ENCODE measurements at regions not wholly inside any gene's neighbourhood (a gene's known extent, or its start where the extent isn't known, plus 50 kb on each side); places are given as distances from the start of the nearest gene placed in this dataset.

- POLR2A ChIA-PET, result no interaction called here
- Mint-ChIP-seq H3K27me3 (no peaks in the 10 kb centered on the region), H3K36me3 (ENCODE audit: low read depth) (no peaks in the 10 kb centered on the region), H3K4me1 (no peaks in the 10 kb centered on the region), H3K9me3 (no peaks in the 10 kb centered on the region), H3K4me3 (no peak overlapping the region), H3K27ac (no peak overlapping the region)
- DNase-seq, result no peak
- CTCF ChIA-PET, result no interaction called here
Observed at GRCh38 chr2:78093436-78093835, 571.3 kb upstream of the LRRTM4 start.

- H3K27ac Mint-ChIP-seq, result no peak overlapping the region
- CTCF ChIA-PET, result no interaction called here
- H3K4me1 Mint-ChIP-seq, result no peaks in the 10 kb centered on the region
- H3K9me3 Mint-ChIP-seq, result peaks cover 16% of the 10 kb centered on the region
- H3K36me3 Mint-ChIP-seq (ENCODE audit: low read depth), result no peaks in the 10 kb centered on the region
- no peaks in the 10 kb centered on the region for H3K27me3 Mint-ChIP-seq
- DNase-seq, result no peak
- POLR2A ChIA-PET, result no interaction called here
- no peak overlapping the region for H3K4me3 Mint-ChIP-seq
Observed at GRCh38 chr2:78109272-78109671, 587.1 kb upstream of the LRRTM4 start.

GRCh38 chr2:78115291-78115690, 593.1 kb upstream of the LRRTM4 start:
- H3K4me1 Mint-ChIP-seq, result no peaks in the 10 kb centered on the region
- ChIA-PET POLR2A (no interaction called here), CTCF (no interaction called here)
- no peak for DNase-seq
- H3K36me3 Mint-ChIP-seq (ENCODE audit: low read depth), result no peaks in the 10 kb centered on the region
- H3K4me3 Mint-ChIP-seq, result no peak overlapping the region
- no peak overlapping the region for H3K27ac Mint-ChIP-seq
- peaks cover 5% of the 10 kb centered on the region for H3K9me3 Mint-ChIP-seq
- no peaks in the 10 kb centered on the region for H3K27me3 Mint-ChIP-seq

- no peaks in the 10 kb centered on the region for H3K4me1 Mint-ChIP-seq
- no peak for DNase-seq
- no peak overlapping the region for H3K27ac Mint-ChIP-seq
- H3K27me3 Mint-ChIP-seq, result no peaks in the 10 kb centered on the region
- no peak overlapping the region for H3K4me3 Mint-ChIP-seq
- H3K9me3 Mint-ChIP-seq, result peaks cover 2% of the 10 kb centered on the region
- ChIA-PET POLR2A (no interaction called here), CTCF (no interaction called here)
- no peaks in the 10 kb centered on the region for H3K36me3 Mint-ChIP-seq (ENCODE audit: low read depth)
Observed at GRCh38 chr2:78118037-78118436, 595.9 kb upstream of the LRRTM4 start.

GRCh38 chr2:78120275-78120674, 598.1 kb upstream of the LRRTM4 start:
- Mint-ChIP-seq H3K27ac (no peak overlapping the region), H3K4me3 (no peak overlapping the region), H3K4me1 (no peaks in the 10 kb centered on the region), H3K9me3 (no peaks in the 10 kb centered on the region), H3K36me3 (ENCODE audit: low read depth) (no peaks in the 10 kb centered on the region), H3K27me3 (no peaks in the 10 kb centered on the region)
- CTCF ChIA-PET, result no interaction called here
- DNase-seq, result no peak
- POLR2A ChIA-PET, result no interaction called here

- DNase-seq, result no peak
- CTCF ChIA-PET, result no interaction called here
- H3K27me3 Mint-ChIP-seq, result no peaks in the 10 kb centered on the region
- no peak overlapping the region for H3K27ac Mint-ChIP-seq
- no peak overlapping the region for H3K4me3 Mint-ChIP-seq
- H3K9me3 Mint-ChIP-seq, result no peaks in the 10 kb centered on the region
- H3K36me3 Mint-ChIP-seq (ENCODE audit: low read depth), result no peaks in the 10 kb centered on the region
- H3K4me1 Mint-ChIP-seq, result no peaks in the 10 kb centered on the region
- POLR2A ChIA-PET, result no interaction called here
Observed at GRCh38 chr2:78125042-78125441, 602.9 kb upstream of the LRRTM4 start.

- H3K36me3 Mint-ChIP-seq (ENCODE audit: low read depth), result no peaks in the 10 kb centered on the region
Observed at GRCh38 chr2:78127424-78127823, 605.2 kb upstream of the LRRTM4 start.

GRCh38 chr2:78132391-78133370, 610.5 kb upstream of the LRRTM4 start:
- CTCF ChIA-PET, result no interaction called here
- Mint-ChIP-seq H3K4me3 (no peak overlapping the region), H3K4me1 (no peaks in the 10 kb centered on the region), H3K27me3 (no peaks in the 10 kb centered on the region), H3K36me3 (ENCODE audit: low read depth) (no peaks in the 10 kb centered on the region), H3K27ac (no peak overlapping the region), H3K9me3 (peaks cover 2% of the 10 kb centered on the region)
- DNase-seq, result no peak
- POLR2A ChIA-PET, result no interaction called here

More at GRCh38 chr2:78127424-78127823, 605.2 kb upstream of the LRRTM4 start:
- ChIA-PET POLR2A (no interaction called here), CTCF (no interaction called here)
- Mint-ChIP-seq H3K27ac (no peak overlapping the region), H3K4me3 (no peak overlapping the region), H3K4me1 (no peaks in the 10 kb centered on the region), H3K27me3 (no peaks in the 10 kb centered on the region), H3K9me3 (no peaks in the 10 kb centered on the region)
- DNase-seq, result no peak

GRCh38 chr2:78145395-78145996, 623.3 kb upstream of the LRRTM4 start:
- no peaks in the 10 kb centered on the region for H3K36me3 Mint-ChIP-seq (ENCODE audit: low read depth)
- H3K27me3 Mint-ChIP-seq, result no peaks in the 10 kb centered on the region
- no peak overlapping the region for H3K27ac Mint-ChIP-seq
- H3K4me3 Mint-ChIP-seq, result no peak overlapping the region
- no peak for DNase-seq
- H3K4me1 Mint-ChIP-seq, result no peaks in the 10 kb centered on the region
- CTCF ChIA-PET, result no interaction called here
- POLR2A ChIA-PET, result no interaction called here
- H3K9me3 Mint-ChIP-seq, result no peaks in the 10 kb centered on the region

- H3K36me3 Mint-ChIP-seq (ENCODE audit: low read depth), result no peaks in the 10 kb centered on the region
- no peaks in the 10 kb centered on the region for H3K9me3 Mint-ChIP-seq
- no peaks in the 10 kb centered on the region for H3K27me3 Mint-ChIP-seq
- H3K4me3 Mint-ChIP-seq, result no peak overlapping the region
- DNase-seq, result no peak
- POLR2A ChIA-PET, result no interaction called here
- no peaks in the 10 kb centered on the region for H3K4me1 Mint-ChIP-seq
- no peak overlapping the region for H3K27ac Mint-ChIP-seq
- CTCF ChIA-PET, result no interaction called here
Observed at GRCh38 chr2:78145997-78146722, 624.0 kb upstream of the LRRTM4 start.

GRCh38 chr2:78147466-78147865, 625.3 kb upstream of the LRRTM4 start:
- Mint-ChIP-seq H3K9me3 (peaks cover 3% of the 10 kb centered on the region), H3K27ac (no peak overlapping the region), H3K27me3 (no peaks in the 10 kb centered on the region), H3K36me3 (ENCODE audit: low read depth) (no peaks in the 10 kb centered on the region), H3K4me3 (no peak overlapping the region), H3K4me1 (no peaks in the 10 kb centered on the region)
- CTCF ChIA-PET, result no interaction called here
- POLR2A ChIA-PET, result no interaction called here
- no peak for DNase-seq

- no peaks in the 10 kb centered on the region for H3K27me3 Mint-ChIP-seq
- H3K4me1 Mint-ChIP-seq, result no peaks in the 10 kb centered on the region
- peaks cover 3% of the 10 kb centered on the region for H3K9me3 Mint-ChIP-seq
- ChIA-PET CTCF (no interaction called here), POLR2A (no interaction called here)
- DNase-seq, result no peak
- H3K27ac Mint-ChIP-seq, result no peak overlapping the region
- H3K4me3 Mint-ChIP-seq, result no peak overlapping the region
- no peaks in the 10 kb centered on the region for H3K36me3 Mint-ChIP-seq (ENCODE audit: low read depth)
Observed at GRCh38 chr2:78154586-78154985, 632.4 kb upstream of the LRRTM4 start.

- ChIA-PET CTCF (no interaction called here), POLR2A (no interaction called here)
- Mint-ChIP-seq H3K27me3 (no peaks in the 10 kb centered on the region), H3K4me3 (no peak overlapping the region), H3K36me3 (ENCODE audit: low read depth) (no peaks in the 10 kb centered on the region), H3K4me1 (no peaks in the 10 kb centered on the region), H3K27ac (no peak overlapping the region), H3K9me3 (peaks cover 11% of the 10 kb centered on the region)
- no peak for DNase-seq
Observed at GRCh38 chr2:78162202-78162601, 640.0 kb upstream of the LRRTM4 start.

Measured in activated CD4-positive, alpha-beta T cell treated with anti-CD3 and anti-CD28 coated beads, Interleukin-2, amount 10 ng/mL, durations not matched to agents 7 days and 5 days (primary cell).